COLO829 (cell line): ENCODE measurements at regions not wholly inside any gene's neighbourhood (a gene's known extent, or its start where the extent isn't known, plus 50 kb on each side); places are given as distances from the start of the nearest gene placed in this dataset.
"Not testable (repeated sequence)": the region's sequence is repeated elsewhere in the genome, so short reads cannot be mapped to it uniquely, and the experiment has no call there.

Experiments used
- DNase-seq: peaks from one replicate; pipeline ENCODE4 v3.0.0; 2012; ENCODE audit warnings: low spot score

DNA sequence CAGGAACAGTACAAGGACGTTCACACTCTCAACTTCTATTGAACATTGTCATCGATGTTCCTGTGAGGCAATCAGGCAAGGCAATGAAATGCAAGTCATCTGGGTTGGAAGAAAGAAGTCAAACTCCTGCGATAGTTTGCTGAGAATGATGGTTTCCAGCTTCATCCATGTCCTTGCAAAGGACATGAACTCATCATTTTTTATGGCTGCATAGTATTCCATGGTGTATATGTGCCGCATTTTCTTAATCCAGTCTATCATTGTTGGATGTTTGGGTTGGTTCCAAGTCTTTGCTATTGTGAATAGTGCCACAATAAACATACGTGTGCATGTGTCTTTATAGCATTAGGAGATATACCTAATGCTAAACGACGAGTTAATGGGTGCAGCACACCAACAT, 180.0 kb downstream of the RTP5 start:
- DNase-seq: not testable (repeated sequence)

DNA sequence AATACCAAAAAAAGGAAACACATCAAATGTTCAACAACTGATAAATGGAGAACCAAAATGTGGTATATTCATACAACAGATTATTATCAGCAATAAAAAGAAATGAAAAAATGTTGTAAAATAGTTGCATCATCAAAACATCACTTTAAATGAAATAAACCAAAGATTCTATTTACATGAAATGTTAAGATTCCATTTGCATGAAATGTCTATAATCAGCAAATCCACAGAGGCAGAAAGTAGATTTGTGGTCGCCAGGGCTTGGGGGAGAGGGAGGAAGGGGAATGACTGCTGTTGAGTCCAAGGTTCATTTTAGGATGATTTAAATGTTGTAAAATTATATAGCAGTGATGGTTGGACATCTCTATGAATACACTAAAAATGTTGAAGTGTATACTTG, 181.9 kb downstream of the RTP5 start:
- no peak for DNase-seq

DNA sequence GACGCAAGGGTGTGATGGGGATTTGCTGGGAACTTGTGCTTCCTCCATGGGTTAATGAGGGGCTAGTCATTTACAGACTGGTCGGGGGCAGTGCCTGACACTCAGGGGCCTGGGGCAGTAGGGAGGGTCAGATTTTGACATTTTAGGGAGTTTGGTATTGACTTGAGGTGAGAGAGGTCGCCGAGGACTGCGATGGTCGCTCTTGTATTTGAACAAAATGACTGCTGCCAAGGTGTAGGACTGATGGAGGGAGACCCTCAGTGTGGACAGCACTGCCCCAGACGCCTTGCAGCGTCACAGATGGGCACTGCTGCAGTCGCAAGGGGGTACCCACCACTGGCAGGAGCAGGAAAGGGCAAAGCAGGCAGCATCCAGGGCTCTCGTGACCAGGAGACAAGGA, 182.9 kb downstream of the RTP5 start:
- no peak for DNase-seq

DNA sequence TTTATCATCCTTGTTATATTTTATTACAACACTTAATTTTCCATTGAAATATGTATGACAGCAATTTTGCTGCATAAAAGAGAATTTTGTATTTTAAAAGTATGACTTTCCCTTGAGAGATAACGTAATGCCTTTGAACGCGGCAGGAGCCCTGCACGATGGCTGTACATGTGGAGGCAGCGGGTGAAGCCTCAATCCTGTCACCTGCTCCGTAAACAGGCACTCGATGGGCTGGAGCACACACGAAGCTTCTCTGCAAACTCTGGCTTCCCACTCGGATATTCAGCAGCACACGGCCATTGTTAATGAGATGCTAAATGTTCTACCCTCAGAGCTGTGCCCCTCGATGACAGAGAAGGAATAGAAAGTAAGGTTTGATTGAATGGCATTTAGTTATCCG, 184.4 kb downstream of the RTP5 start:
- DNase-seq: no peak

DNA sequence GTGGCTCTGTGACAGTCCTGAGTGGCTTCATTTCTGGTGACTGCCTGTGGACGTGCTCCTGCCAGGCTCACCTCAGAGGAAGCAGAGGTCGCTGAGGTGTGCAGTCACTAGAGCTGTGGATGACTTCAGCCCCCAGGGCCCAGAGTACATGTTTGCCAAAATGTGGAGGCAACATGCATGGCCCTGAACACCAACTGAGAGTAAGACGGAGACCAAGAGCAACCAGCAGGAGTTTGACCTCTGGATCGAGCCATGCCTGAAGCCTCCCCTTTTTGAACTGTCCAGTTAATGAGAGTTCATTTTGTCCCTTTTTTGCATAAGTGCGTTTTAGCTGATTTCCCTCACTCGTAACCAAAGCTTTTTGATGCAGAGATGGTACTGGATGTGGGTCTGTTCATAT, 184.9 kb downstream of the RTP5 start:
- DNase-seq: no peak

DNA sequence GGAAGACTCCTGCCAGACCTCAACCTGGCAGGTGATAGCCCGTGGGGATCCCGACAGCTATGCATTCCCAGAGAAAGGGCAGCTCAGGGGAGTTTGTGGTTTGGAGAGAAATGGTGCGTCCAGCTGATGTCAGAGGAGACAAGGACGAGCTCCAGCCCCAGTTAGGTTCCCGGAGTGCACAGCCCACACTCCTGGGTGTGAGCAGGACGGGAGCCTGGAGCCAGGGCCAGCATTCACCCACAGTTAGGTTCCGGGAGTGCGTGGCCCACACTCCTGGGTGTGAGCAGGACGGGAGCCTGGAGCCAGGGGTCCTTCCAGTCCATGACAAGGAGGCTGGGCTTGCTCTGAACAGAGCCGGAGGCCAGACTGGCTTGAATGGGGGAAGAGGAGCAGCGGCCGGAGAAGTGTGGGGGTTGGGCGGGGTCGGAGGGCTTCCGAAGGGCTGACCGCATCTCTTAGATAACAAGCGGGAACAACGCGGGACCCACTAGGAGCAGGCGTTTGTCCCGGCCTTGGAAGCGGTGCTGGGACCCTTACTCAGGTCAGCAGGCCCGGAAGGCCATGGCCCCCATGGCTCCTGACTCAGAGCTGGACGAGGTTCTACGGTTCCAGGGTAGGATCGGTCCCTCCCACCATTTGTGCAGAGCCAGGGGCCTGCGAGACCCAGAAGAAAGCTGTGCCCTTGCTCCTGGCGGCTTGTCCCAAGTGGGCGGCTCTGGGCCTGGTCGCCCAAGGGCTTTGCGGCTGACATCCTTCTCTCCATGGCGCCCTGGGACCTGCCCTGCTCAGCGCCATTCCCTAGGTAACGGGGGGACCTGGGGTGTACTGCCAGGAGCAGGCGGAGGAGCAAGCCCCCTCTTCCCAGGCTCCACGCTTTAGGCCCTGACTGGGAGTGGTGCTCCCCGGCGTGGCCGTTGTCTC, 185.6 kb downstream of the RTP5 start:
- DNase-seq: no peak

DNA sequence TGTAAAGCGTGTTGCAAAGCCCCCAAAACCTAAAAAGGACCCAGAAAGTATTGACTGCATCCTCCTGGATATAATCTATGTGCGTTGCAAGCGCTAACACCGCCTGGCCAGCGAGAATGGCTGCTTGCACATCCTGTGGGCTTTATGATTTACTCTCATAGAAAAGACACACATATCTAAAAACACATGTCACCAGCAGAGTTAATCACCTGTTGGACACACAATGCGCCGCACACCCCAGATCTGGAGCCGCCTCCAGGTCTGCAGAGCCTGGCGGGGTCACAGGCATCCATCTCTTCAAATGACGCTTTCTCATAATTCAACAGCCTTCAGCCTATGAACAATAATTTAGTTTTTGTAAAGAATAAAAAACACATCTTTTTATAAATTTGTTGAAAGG, 186.5 kb downstream of the RTP5 start:
- DNase-seq: no peak

DNA sequence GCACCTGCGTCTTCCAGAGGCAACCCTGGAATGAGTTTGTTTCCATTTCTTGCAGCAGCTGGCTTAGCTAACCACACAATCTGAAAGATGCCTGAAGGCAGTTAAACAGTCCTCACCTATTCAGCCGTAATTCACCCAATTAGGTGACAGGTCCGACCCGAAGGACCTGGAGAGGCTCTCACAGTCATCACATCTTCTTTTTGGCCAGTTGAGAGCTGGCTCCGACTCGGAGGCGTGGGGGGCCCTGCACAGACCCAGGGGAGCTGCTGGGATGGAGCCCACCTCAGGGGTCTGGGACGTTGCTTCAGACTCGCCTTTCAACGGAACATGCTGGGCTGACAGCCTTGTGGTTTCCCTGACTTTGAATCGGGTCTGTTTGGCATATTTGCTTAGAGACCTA, 187.3 kb downstream of the RTP5 start:
- DNase-seq: no peak

DNA sequence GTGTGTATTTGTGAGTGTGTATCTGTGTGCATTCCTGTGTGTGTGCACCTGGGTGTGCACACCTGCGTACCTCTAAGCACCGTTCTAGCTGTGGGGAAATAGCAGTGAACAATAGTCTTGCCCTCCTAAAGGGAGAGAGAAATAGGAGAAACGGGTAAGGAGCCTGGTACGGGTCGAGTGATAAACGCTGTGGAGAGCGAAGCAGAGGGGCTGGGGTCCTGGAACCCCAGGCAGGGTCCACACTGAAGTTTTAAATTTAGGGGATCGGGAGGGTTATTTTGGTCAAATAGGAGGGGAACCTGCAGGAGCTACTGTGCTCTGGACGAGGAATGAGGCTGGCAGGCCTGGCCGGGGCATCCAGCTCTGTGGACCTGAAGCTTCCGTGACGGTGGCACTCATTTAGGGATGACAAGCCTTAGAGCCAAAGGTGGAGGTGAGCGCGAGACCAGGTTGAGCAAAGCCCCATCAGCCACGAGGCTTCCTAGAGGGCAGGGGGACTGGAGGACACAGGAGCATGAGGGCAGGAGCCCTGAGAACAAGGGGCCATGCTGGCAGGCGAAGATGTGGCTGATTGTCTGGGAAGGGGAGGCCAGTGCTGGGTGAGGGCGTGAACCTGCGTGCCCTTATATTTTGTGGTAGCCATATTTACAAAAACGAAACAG, 188.0 kb downstream of the RTP5 start:
- DNase-seq: no peak

DNA sequence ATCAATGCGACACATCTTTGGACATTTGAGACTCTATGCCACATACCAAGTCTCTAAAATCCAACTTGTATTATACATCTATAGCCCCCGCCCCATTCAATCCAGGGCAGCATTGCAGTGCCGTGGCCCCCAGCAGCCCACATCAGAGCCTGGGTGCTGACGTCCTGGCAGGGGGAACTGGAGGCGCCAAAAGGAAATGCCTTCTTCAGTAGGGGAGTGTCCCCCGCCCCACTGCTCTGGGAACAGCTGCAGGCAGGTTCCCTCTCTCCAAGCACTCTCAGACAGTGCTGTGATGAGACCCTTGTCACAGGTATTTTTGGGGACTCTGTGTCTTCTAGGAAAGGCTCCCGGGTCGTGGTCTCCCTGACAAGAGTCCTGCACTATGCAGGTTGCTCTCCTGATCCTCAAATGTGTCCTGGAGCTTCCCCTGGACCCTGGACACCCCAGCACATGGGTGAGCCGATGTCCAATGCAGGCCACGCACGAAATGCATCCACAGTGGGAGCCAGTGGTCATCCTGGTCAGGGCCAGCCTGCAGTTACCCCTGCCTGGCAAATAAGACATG, 188.7 kb downstream of the RTP5 start:
- DNase-seq: no peak

DNA sequence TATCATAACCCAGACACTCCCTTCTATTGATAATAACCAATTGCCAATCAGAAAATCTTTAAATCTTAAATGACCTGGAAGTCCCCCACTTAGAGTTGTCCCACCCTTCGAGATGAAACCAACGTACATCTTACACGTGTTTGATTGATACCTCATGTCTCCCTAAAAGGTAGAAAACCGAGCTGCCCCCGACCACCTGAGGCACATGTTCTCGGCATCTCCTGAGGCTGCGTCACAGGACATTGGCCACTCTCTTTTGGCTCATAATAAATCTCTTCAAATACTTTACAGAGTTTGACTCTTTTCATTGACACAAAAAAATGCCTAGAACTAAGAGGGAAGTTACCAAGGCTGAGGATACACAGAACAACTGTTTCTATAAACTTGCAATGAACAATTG, 190.0 kb downstream of the RTP5 start:
- no peak for DNase-seq

DNA sequence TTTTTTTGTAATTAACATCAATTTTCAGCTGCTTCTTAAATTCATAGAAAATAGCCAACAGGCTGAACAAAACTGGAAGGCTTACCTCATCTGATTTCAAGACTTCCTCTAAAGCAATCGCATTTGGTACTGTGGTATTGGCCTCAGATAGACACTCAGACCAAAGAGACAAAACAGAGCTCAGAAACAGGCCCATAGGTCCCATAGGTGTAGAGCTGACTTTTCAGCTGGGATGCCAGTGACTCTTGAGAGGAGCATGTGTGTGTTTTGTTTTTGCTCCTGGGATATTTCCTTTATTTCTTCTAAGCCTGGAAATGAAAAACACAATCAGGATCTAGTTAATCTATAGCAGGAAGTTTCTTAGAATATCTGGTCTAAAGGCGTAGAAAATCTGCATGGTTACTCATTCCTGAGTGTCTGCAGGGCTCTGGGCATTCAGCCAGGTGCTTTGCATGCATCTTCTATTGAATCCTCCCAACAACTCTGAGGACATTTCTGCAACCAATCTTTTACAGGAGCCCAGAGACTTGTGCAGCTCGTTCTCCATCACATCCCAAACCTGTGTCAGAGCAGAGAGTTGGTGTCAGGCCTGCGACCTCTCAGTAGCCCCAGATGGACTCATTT, 190.8 kb downstream of the RTP5 start:
- DNase-seq: no peak

DNA sequence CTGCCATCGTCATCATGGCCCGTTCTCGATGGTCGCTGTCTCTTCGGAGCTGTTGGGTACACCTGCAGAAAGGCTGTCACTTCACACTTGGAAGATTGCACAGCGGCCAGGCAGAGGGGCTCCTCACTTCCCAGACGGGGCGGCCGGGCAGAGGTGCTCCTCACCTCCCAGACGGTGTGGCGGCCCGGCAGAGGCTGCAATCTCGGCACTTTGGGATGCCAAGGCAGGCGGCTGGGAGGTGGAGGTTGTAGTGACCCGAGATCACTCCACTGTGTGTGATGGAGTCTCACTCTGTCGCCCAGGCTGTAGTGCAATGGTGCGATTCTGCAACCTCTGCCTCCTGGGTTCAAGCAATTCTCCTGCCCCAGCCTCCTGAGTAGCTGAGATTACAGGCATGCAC, 192.4 kb downstream of the RTP5 start:
- not testable (repeated sequence) for DNase-seq

DNA sequence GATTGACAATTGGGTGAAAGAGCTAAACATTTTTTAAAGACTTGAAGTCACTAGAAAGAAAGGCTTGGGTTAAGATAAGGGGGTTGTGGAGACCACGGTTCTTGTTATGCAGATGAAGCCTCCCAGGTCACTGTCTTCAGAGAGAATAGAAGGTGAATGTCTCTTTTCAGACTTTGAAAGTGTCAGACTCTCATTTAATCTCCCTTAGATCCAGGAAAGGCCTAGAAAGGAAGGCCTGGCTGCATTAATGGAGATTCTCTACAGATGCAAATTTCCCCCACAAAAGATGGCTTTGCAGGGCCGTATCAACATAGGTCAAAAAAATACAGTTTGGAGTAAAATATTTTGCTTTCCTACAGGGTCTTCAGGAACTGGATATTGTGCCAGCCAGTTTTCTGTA, 193.9 kb downstream of the RTP5 start:
- DNase-seq: no peak

DNA sequence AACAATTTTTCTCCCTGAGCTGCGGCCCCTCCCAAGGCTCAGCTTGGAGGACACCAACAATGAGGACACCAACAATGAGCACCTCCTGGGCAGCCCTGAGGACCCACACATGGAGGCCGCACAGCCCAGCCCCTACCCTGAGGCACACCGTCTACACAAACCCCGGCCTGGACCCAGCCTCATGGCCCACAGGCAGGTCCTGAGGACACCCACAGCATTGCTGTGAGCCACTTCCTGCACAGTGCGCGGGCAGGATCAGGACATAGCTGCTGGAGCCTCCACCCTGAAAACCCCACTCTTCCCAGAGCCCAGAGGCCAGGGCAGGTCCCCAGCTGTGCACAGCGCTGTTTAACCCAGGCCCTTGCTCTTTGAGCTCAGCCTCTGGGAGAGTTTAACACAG, 194.3 kb downstream of the RTP5 start:
- DNase-seq: no peak

DNA sequence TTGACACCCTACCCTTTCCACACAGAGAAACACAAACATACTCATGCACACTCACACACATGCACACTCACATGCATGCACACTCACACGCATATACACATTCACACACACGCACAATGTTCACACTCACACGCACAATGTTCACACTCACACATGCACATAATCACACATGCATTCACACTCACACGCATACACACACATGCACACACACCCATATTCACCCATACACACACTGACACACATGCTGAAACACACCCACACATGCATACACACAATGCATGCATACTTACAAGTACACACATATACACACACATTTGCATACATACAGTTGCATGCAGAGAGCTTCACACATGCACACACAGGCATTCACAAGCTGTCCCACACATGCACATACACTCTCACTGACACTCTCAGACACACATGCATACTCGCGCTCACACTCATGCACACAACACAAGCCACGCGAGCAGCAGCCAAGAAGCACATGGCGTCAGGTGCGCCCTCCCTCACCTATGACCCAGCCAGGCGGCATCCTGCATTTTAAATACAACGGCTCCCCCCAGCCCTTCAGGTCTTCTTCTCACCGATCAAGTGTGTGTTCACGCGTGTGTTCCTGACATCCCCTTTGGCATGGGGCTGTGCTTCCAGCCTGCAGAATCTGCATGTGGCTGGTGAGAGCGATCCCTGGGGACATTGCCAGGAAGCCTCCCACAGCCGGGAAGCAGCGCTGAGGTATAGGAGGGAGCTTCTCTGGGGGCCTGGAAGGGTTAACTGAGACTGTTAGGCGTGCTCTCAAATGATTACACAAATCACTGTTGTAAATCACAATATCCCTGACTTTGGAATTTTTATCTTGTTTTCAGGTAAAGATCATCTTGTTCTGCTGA, 195.1 kb downstream of the RTP5 start:
- no peak for DNase-seq

DNA sequence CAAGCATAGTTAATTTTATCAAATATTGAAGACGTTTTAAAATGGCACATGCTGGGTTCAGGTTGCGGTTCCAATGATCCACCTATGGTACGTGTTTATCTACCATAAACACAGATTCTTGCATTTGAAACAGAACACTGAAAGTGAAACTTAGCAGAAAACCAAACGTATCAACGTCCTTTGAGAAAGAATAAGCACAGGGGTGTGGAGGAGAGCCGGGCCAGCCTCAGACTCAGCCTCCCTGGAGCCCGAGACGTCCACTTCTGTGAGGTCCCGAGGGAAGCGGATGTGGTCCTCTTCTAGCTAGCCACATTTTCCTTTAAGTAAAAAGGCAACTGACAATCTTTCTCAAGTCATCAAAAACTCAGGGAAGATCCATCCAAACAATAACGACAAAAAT, 195.9 kb downstream of the RTP5 start:
- no peak for DNase-seq

DNA sequence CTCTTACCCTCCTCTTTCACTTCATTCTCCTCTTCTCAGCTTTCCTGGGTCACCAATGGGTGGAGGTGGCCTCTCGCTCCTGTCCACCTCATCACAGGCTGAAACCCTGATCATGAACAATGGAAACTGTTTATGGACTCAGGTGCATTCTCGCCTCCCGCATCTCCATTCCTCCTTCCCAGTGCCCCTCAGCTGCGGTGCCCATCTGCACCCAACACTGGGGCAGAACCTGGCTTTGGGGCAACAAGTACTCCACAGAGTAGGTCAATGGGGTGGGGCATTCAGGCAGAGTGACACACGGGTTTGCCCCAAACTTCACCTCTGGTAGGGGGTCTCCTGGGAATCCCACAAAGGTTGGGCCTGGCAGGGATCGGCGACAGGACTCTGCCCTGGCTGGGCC, 199.5 kb downstream of the RTP5 start:
- DNase-seq: no peak

DNA sequence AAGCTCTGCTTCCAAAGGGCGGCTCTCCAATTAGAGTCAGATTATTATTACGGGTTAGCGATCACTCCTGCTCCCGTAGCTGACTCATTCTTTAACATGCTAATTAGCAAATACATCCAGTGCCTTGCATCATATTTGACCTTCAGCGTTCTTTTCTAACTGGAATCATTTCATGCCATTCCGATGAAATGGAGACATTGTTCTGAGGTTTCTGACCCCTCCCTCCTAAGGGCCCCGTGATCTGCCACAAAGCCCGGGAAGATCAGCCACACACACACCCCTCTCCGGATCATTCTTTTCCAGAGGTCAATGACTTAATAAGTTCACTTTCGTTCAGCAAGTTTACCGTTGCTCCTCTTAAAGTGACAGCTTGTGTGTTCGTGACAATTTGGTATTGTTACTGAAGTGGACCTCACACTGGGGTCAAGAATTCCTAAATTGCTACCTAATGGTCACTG, 200.4 kb downstream of the RTP5 start:
- peak; percentile 62 for DNase-seq

DNA sequence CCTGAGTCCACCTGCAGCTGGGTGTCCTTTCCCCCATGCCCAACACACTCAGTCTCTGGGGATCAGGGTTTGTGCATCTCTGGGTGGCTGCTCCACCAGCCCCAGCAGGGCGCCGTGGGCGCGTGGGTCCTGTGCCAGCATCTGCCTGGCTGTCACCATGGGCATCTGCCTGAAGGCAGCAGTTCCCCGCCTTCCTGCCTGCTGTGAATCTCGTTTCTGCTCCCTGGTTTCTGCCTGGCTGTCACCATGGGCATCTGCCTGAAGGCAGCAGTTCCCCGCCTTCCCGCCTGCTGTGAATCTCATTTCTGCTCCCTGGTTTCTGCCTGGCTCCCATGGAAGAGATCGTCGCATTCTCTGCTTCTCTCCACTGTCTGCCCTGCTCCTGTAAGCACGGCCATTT, 201.2 kb downstream of the RTP5 start:
- DNase-seq: not testable (repeated sequence)

DNA sequence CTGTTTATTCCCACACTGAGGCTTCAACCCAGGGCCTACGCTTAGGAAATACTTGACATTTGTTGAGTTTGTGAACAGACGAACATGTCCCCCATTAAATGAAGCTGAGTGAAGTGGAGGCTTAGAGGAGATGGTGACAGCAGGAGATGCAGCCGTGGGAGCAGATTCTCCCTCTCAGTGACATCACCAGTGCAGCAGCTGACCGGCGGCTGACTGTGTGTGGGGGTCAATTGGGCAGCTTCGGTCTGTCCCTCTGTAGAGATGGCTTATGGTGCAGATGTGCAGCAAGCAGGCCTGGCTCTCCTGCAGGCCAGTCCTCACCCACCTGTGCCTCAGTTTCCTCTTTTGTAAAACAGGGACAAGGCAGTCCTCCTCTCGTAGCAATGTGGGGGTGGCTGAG, 201.8 kb downstream of the RTP5 start:
- DNase-seq: not testable (repeated sequence)

DNA sequence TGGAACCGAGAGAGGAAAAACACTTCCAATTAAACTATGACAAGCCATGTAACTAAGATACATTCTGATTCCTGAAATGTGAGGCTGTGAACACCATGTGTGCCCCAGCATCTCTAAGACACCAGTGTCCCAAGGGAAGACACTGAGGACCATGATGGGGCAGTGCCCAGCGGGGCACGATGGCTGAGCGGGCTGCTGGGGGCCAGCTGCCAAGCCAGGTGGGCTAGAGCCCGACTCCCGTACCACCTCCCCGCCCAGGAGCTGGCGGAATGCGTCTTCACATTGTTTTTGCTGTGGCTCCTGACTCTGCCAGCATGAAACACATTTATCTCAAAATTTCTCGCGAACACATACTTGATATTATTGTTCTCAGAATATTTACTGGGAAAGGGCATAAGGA, 202.4 kb downstream of the RTP5 start:
- DNase-seq: not testable (repeated sequence)
